Keratinocyte (primary cell): ENCODE measurements at regions not wholly inside any gene's neighbourhood (a gene's known extent, or its start where the extent isn't known, plus 50 kb on each side); places are given as distances from the start of the nearest gene placed in this dataset.
A peak's percentile ranks its signal among the peaks of the same experiment; 100 is the strongest.

ENCODE experiments used
- DNase-seq: peaks from one replicate; pipeline ENCODE4 v3.0.0-alpha.2; 2011; ENCODE audit warnings: low read depth, missing footprints, low spot score
- FAIRE-seq: peaks from 2 replicates; lab custom pipeline; 2011; peaks lifted over from hg19 to GRCh38; lab: Jason Lieb, UNC
- H2AFZ ChIP-seq: 2 replicates; pipeline ENCODE4 v1.6.0; 2012; ENCODE audit warnings: low read length, control low read depth, inconsistent platforms; ENCODE audit not compliant: control insufficient read depth
- H3K27ac ChIP-seq: 2 replicates; pipeline ENCODE4 v1.5.1; 2011; ENCODE audit warnings: low read length; ENCODE audit not compliant: control insufficient read depth, insufficient read depth
- H3K27me3 ChIP-seq: 3 replicates; pipeline ENCODE4 v1.6.0; 2011; ENCODE audit warnings: low read length; ENCODE audit not compliant: control insufficient read depth, insufficient read depth; ENCODE audit errors: extremely low read depth
- H3K36me3 ChIP-seq, 2 experiments: 2 replicates in 1 of 2; 3 replicates in 1 of 2; pipeline ENCODE4 v1.5.1; 2011; ENCODE audit warnings: low read length in 2 of 2, mild to moderate bottlenecking in 1 of 2; ENCODE audit not compliant: control insufficient read depth in 2 of 2, insufficient read depth in 2 of 2; ENCODE audit errors: extremely low read depth in 1 of 2
- H3K4me1 ChIP-seq: 3 replicates; pipeline ENCODE4 v1.5.1; 2011; ENCODE audit warnings: low read length; ENCODE audit not compliant: control insufficient read depth, insufficient read depth; ENCODE audit errors: extremely low read depth
- H3K4me2 ChIP-seq: 3 replicates; pipeline ENCODE4 v1.6.0; 2011; ENCODE audit warnings: low read depth, low read length; ENCODE audit not compliant: control insufficient read depth, insufficient read depth; ENCODE audit errors: extremely low read depth
- H3K4me3 ChIP-seq, 3 experiments: fragments of 200-600 bp in 1 of 3; sonication (generic) in 1 of 3; 2 replicates in 2 of 3; 3 replicates in 1 of 3; pipeline ENCODE4 v1.5.1; 2011 to 2016; ENCODE audit warnings: low read length in 3 of 3, mild to moderate bottlenecking in 3 of 3, control low read depth in 2 of 3, inconsistent platforms in 1 of 3, low read depth in 1 of 3, mixed read lengths in 1 of 3, mixed run types in 1 of 3, moderate library complexity in 1 of 3; ENCODE audit not compliant: control insufficient read depth in 2 of 3, insufficient read depth in 2 of 3; ENCODE audit errors: extremely low read depth in 1 of 3
- H3K79me2 ChIP-seq: 2 replicates; pipeline ENCODE4 v1.6.0; 2012; ENCODE audit warnings: low read length; ENCODE audit not compliant: control insufficient read depth, insufficient read depth
- H3K9ac ChIP-seq: 3 replicates; pipeline ENCODE4 v1.6.0; 2011; ENCODE audit warnings: low read length; ENCODE audit not compliant: control insufficient read depth, insufficient read depth; ENCODE audit errors: extremely low read depth
- H3K9me1 ChIP-seq: 3 replicates; pipeline ENCODE4 v1.6.0; 2011; ENCODE audit warnings: low read length; ENCODE audit not compliant: control insufficient read depth, insufficient read depth; ENCODE audit errors: extremely low read depth
- H3K9me3 ChIP-seq: 2 replicates; pipeline ENCODE4 v1.5.1; 2012; ENCODE audit warnings: low read depth, low read length; ENCODE audit not compliant: control insufficient read depth
- H4K20me1 ChIP-seq: 3 replicates; pipeline ENCODE4 v1.6.0; 2011; ENCODE audit warnings: low read length; ENCODE audit not compliant: control insufficient read depth, insufficient read depth; ENCODE audit errors: extremely low read depth
- EZH2 ChIP-seq: IDR thresholded peaks from one replicate; pipeline ENCODE4 v1.6.1; 2012; ENCODE audit warnings: inconsistent platforms, mild to moderate bottlenecking, low read length, moderate library complexity
- dilution Hi-C: fragments of 300-500 bp; cut with MboI; formaldehyde crosslinking; loops from one replicate; pipeline ENCODE4 v1.7.0; 2020; ENCODE audit warnings: low sequenced_read_pairs; ENCODE audit not compliant: extremely low pct_ligation_motif_present
- TF ChIP-seq, protein P1 (sequence below), 3 experiments: IDR thresholded peaks in 1 of 3; conservative IDR thresholded peaks in 1 of 3; optimal IDR thresholded peaks in 1 of 3; 2 replicates in 2 of 3; 3 replicates in 1 of 3; pipeline versions ENCODE3 to v1.5.1; 2011; ENCODE audit warnings: low read length in 3 of 3, mild to moderate bottlenecking in 3 of 3, moderate library complexity in 2 of 3, control low read depth in 1 of 3, inconsistent platforms in 1 of 3; ENCODE audit not compliant: insufficient read depth in 2 of 3; ENCODE audit errors: extremely low read depth in 1 of 3

DNA sequence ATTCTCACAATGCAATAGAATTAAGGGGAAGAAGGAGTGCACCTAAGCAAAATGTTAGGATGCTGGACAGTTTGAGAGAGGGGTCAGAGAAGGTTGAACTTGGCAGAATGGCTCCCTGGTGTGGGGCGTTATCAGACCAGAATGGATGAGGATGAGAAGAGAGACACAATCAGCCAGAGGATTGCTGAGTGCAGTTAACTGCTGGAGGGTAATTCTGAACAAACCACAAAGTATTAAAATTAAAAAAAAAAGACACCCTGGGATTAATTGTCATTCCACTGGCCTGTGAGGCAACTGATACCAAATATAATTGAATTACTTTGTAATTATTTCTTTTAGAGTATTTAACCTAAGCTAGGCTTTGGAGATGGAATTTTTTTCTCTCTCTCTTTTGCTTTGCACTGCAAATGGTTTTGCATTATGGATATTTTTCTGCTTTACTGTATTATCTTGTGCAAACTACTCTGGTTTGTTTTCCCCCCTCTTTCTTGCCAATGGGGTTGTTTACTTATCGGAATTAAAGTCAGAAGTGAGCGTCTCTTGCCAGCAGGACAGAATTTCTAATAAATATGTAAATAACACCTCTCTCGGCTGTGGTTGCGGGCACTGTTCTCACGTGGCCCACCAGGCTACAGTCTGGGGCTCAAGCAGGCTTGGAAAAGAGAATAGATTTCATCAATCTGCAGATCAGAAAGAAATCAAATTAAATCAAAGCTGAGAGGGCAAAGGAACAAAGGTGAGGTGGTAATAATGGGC is 572.9 kb upstream of the CAMK1G start:
- no peaks in the 10 kb centered on the region for H4K20me1 ChIP-seq
- no peak overlapping the region for H3K4me2 ChIP-seq

DNA sequence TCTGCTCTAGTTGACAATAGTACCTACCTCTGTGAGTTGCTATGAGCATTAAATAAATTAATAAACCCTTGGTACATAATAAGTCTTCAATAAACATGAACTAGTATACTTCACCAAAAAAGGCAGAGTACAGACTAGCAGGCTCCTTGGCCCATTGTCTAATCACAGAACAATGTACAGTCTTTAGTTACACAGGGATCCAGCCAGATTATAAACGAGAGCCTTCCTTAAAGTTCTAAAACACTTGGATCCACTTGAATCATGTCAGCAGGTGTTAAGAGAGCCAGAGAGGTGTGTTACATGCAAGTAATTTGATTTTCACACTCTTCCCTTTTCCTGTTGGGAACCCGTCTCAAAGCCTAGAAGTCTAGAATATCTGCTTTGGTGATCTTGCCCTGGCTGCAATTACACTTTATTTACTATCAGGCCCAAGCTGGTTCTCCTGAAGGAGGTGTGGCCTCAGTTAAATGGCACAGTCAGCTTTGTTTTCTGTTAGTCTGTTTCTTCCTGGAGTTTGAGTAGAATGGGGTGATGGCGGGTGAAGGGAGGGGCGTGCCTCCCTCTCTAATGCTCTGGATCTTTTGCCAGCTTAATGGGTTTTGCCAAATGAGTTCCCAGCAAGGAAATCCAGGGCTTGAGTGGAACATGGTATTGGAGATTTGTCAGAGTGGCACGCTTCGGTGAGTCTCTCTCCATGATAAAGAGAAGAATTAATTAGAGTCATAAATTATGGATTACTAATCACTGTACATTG is 570.9 kb upstream of the CAMK1G start:
- Histone ChIP-seq H3K79me2 (no peaks in the 10 kb centered on the region), H3K9me1 (no peaks in the 10 kb centered on the region), H3K27ac (no peak overlapping the region), H3K4me2 (no peak overlapping the region), H3K4me1 (peaks cover 4% of the 10 kb centered on the region), H3K9me3 (no peaks in the 10 kb centered on the region), H3K27me3 (no peaks in the 10 kb centered on the region), H2AFZ (peak overlapping the region; percentile 50), H3K9ac (no peak overlapping the region), H4K20me1 (no peaks in the 10 kb centered on the region), H3K36me3 (no peaks in the 10 kb centered on the region), H3K4me3 (no peak overlapping the region)
- no peak for TF ChIP-seq EZH2
- TF ChIP-seq, protein P1, sequence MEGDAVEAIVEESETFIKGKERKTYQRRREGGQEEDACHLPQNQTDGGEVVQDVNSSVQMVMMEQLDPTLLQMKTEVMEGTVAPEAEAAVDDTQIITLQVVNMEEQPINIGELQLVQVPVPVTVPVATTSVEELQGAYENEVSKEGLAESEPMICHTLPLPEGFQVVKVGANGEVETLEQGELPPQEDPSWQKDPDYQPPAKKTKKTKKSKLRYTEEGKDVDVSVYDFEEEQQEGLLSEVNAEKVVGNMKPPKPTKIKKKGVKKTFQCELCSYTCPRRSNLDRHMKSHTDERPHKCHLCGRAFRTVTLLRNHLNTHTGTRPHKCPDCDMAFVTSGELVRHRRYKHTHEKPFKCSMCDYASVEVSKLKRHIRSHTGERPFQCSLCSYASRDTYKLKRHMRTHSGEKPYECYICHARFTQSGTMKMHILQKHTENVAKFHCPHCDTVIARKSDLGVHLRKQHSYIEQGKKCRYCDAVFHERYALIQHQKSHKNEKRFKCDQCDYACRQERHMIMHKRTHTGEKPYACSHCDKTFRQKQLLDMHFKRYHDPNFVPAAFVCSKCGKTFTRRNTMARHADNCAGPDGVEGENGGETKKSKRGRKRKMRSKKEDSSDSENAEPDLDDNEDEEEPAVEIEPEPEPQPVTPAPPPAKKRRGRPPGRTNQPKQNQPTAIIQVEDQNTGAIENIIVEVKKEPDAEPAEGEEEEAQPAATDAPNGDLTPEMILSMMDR (optimal IDR thresholded peaks at IDR 0.05 in 1 of 3, IDR thresholded peaks at IDR 0.05 in 1 of 3, conservative IDR thresholded peaks at IDR 0.05 in 1 of 3; ENCODE audit: extremely low read depth in 1 of 3, insufficient read depth in 2 of 3, low read length in 3 of 3): no peak
- FAIRE-seq (no peak), DNase-seq (no peak)
- dilution Hi-C loops: no loop called here

More for the DNA sequence above, 572.9 kb upstream of the CAMK1G start:
- Histone ChIP-seq H3K79me2 (no peaks in the 10 kb centered on the region), H2AFZ (no peak overlapping the region), H3K9me1 (no peaks in the 10 kb centered on the region), H3K27me3 (no peaks in the 10 kb centered on the region), H3K36me3 (no peaks in the 10 kb centered on the region), H3K9me3 (no peaks in the 10 kb centered on the region), H3K4me3 (no peak overlapping the region), H3K9ac (no peak overlapping the region), H3K27ac (no peak overlapping the region), H3K4me1 (peaks cover 4% of the 10 kb centered on the region)
- TF ChIP-seq, protein P1 (optimal IDR thresholded peaks at IDR 0.05 in 1 of 3, IDR thresholded peaks at IDR 0.05 in 1 of 3, conservative IDR thresholded peaks at IDR 0.05 in 1 of 3; ENCODE audit: extremely low read depth in 1 of 3, insufficient read depth in 2 of 3, low read length in 3 of 3): no peak
- TF ChIP-seq EZH2: no peak
- no peak for FAIRE-seq
- dilution Hi-C loops: no loop called here
- DNase-seq: no peak
